ENCODE measurements at regions not wholly inside any gene's neighbourhood (a gene's known extent, or its start where the extent isn't known, plus 50 kb on each side); places are given as distances from the start of the nearest gene placed in this dataset.

DNA sequence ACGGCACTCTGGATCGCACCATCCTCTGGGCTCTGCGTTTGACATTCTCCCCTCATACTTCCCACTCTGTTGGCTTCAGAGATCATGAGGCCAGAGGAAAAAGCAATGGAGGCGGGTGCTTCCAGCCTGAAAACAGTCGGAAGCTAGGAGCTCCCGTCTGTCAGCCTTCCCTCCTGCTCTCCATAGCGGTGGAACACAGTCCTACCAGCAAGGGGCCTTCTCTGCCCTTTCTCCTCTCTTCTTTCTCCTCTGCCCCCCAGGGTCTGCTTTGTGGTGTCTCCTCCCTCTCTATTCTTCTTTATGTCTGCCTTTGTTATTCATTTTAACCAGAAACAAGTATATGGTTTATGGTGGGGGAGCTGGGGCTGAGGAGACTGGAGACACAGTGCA, 152.5 kb upstream of the NFIB start:
- DNase-seq = no peak

DNA sequence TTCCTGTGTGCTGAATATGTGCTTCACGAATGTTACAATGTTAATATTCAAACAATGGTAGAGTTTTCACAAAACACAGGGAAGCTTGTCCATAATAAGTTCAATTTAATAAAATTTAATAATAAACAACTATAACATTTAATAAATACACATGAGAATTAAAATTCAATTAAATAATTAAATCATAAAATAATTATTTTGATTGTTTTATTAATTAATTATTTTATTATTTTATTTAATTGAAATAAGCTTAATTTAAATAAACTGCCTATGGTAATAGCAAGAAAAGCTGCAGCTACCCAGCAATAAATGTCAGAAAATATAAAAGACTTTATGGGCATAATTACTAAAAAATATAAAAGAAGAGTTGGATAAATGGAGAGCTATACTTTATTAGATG, 149.0 kb upstream of the NFIB start:
- DNase-seq = no peak

DNA sequence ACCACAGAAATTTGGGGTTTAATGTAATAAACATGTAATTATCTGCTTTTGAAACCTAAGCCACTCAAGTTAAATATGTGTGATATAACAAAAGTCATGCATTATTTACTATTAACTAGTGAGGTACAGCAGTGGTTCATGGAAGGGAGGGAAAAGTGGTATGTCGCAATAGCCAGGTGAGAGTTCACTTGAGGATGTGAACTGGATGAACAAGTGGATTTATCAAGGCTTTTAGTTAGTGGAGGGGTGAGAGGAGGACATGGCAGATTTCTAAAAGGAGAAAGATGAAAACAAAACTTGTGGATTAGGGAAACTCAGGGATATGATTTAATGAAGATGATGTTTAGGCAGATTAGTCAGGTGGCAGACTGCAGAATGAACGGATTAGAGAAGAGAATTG, 141.3 kb upstream of the NFIB start:
- no peak for DNase-seq

DNA sequence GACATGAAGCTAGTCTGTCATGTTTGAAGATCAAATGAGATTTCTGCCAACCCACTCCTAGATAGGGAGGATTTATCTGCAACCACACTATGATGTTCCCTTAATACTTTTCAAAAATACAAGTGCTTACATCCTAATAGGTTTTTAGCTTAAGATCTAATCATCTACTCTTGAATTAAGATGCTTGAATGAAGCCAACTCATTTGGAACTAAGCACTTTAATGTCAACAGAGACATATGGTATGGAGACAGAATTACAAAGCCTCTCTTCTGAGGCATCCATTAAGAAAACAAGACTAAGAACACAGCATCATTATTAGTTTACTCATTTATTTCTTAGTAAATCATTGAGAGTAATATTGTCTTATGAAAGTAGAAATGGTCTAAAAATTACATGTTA, 139.3 kb upstream of the NFIB start:
- no peak for DNase-seq

DNA sequence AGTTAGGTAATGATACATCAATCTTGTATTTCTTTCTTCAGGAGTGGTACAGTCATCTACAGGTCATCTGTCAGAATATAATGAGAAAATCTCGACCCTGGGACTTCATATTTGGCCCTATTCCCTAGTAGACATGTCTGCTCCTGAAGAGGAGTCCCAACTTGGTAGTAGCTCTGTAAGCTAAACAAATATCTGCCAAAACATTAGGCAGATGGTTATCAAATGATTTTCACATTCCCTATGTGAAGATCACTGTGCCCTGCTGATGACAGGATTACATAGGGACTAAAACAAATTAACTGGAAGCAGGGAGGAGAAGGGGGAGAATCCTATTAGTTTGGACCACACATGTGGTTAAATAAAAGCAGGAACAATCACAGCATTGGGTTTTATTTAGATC, 138.6 kb upstream of the NFIB start:
- DNase-seq = no peak

DNA sequence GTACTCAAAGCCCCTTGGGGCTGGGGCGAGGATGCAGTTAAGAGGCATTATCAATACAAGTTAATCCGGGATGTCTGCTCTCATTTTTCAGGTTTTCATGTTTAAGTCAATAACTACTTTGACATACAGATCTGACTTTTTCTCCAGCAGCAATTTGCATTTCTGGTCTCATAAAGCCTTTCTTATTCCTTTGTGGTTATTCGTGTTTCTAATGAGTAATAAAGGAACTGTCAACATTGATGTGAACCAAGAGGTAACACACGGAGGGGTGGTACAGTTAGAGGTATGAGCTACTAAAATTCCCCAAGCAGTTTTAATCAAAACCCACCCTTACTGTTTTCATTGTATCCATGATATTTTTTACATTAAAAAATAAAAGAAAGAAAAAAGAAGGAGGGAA, 138.0 kb upstream of the NFIB start:
- DNase-seq = no peak

DNA sequence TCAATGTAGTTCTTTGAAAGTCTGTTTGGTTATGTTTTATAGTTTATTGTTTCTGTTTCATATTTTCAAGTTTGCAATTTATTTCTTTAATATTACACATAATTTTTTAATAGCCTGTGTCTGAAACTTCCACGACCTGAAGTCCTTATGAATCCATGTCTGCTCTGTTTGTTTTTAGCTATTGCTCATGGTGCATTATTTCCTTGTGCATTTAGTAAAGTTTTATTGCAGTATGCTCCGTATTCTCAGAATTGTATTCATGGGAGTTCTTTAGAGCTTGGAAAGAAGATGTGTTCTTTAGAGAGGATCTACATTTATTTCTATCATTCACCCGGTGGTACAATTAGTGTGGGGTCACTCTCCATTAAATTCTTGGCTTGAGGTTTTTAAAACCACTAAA, 133.2 kb upstream of the NFIB start:
- DNase-seq = no peak

DNA sequence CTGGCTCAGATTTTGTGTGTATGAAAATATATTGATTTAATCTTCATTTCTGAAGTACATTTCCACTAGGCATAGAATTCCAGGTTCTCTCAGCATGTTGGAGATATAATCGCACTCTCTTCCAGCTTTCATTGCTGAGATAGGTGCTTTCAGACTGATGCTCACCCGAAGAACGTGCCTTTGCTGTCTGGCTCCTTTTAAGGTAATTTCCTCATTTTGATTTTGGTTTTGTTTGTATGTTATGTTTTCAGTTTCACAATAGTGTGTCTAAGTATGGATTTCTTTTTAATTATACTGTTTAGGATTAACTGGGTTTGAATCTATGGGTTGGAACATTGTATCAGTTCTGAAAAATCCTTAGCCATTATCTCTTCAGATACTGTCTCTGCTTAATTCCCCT, 132.0 kb upstream of the NFIB start:
- no peak for DNase-seq

DNA sequence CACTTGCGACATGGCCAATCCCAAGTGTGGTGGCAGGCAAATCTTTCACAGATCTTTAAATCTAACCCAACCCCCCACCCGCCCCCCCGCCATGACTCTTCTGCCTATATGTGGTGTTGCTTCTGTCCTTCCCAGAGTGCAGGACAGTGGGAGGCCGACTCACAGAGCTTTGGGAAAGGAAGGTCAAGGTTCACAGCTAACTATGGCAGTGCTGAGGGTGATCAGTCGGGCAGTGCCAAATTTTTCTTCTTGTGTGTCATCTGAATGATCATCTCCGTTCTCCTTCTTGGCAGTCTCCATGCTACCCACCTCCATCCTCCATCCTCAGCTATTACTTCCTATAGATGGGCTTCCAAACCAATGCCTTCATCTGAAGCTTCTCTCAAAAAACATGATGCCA, 129.0 kb upstream of the NFIB start:
- no peak for DNase-seq

DNA sequence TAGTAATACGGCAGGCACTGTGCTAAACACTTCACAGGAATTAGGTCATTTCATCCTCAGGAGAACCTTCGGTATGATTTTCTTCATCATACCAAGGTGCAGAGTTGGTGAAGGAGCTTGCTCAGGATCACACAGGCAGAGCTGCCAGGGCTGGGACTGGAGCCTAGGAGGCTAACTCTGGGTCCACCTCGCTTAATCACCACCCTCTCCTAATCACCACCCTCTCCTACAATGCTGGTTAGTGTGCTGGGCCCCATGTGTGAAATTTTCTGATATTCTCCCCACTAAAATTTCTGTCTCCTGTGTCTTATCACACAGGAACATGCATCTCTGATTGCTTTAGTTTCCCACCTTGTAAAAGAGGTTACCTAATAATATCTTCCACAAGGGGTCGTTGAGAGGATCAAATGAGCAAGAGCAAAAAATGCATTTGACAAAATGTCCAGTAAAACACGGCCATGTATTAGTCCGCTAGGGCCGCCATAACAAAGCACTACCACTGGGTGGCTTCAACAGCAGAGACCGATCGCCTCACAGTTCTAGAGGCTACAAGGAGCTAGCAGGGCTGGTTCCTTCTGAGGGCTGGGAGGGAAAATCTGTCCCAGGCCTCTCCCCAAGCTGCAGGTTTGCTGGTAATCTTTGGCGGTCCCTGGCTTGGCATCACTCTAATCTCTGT, 128.2 kb upstream of the NFIB start:
- no peak for DNase-seq

DNA sequence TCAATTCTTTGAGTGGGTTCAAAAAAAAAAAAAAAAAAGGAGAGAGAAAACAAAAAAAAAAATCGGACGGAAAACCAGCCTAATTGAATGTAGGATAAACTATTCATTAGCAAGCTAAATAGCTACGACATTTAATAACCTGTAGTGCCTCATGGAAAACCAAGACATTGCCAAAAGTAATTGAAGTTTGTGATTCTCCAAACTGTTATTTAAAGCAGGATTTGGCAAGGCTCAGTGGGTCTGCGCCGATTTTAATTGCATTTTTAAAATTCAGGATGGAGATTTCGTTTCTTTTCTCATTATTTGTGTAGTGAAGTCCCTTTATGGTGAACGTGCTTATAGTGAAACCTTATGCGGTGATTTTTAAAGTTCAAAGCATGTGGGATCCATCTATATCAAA, 127.2 kb upstream of the NFIB start:
- no peak for DNase-seq

DNA sequence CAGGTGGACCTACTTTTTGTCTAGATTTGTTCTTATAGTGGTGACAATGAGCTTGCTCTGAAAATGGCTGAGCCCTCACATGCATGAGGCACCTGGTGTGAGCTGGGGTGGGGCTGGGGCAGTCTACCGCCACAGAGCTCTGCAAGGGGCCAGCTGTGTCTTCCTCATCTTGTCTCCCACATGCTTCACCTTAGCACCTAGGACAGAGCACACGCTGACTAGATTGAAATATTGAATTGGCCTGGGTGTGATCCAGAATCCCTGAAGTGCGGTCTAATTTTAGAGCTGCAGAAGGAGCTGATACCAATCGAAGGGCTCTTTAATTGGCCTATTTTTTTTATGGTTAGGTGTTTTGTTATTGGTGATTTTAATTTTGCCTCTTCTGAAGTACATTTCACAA, 126.1 kb upstream of the NFIB start:
- no peak for DNase-seq

DNA sequence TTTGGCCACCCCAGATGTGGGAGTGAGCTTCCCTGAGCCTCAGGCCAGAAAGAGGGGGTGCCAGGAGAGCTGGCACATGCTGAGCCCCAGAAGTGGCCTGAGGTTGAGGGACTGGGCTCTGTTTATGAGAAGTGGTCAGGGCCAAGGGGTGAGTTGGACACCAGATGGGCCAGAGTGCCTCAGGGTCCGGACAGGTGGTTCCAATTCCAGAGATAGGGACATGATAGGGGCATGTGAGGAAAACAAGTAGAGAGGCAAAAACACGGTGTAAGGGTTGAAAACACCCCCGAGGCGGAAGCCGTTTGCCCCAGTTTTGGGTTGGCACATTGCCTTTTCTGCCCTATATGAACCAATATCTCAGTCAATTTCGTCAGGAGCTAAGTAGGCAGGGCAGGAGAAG, 125.6 kb upstream of the NFIB start:
- DNase-seq = no peak

DNA sequence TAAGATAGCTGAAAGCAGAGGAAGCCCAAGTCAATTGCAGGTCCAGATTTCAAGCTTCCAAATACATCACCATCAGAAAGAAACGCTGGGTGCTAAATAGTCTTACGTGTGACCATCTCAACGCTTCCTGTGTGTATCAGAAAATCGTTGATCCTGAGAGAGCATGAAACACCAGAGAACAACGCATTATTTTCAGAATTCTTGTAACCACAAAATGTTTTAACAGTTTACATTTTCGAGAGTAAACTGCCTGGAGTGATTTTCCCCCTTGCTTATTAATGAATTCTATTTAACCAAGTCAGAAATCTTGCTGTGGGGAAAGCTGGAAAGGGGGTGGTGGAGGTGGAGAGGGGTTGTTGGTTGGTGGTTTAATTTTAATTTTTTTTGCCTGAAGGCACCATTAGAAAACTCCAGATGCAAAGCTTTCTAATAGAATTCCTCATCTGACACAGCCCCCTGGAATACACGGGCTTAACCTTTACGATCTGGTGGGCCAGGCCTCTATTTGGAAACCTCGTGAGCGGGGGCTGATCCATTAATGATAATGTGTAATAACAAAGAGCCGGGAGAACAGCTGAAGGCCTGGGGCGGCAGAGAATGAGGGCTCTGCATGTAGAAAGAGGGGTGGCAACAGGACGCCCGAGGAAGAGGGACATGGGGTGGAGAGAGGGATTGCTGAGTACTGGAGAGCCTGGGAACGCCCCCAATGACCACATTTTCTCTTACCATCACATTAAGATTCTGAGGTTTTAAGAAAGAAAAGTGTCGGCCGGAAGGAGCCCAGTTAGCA, 124.5 kb upstream of the NFIB start:
- no peak for DNase-seq

DNA sequence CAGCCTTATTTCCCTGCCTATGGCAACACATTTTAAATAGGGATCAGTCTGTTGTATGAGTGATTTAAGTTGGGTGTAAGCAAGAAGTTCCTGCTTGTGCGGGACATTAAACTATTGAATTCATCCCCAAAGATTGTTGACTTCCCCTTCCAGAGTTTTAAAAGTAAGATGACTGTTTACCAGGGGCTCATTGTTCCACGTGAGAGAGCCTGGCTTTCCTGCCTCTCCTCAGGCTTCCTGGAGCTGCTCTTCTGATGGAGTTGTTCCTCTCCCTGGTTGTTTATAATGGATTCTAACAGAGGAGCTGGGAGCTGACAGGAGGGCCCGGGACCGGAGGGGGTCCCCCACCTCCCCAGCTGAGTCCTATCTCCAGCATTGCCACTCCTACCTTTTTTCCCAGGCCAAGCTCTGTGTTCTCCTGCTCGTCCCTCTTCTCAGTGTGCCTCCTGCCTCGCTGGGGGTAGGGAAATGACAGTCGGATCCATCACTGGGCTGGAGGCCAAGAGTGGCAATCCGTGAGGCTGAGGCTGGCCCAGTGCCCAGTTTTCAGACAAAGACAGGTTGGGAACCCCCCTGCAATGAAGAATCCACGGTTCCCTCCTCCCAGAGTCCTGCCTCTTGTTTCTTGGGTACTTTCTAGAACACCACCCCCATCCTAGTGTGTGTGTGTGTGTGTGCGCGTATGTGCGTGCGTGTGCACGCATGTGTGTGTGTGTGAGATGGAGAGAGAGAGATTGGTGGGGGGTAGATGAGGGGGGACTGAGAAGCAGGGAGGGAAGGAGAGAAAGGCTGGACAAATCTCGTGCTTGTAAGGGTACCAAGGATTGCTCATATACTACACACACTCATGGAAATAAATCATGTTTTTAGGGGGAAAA, 123.7 kb upstream of the NFIB start:
- peak; percentile 62 for DNase-seq

DNA sequence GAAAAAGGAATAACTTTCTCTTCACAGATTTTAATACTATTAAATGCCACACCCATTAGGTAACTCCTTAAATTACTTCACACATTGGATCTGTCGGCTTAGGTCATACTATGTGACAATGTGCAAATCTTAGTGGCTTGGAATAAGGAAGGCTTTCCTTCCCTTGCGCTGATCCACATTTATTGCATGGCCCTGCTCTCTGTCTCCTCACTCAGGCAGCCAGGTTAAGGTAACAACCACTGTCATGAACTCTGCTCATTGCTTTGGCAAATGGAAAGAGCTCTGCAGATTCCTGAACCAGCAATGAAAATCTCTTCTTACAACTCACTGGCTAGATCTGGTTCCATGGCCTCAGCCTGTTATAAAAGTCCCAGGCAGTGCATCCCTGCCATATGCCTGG, 121.9 kb upstream of the NFIB start:
- no peak for DNase-seq

DNA sequence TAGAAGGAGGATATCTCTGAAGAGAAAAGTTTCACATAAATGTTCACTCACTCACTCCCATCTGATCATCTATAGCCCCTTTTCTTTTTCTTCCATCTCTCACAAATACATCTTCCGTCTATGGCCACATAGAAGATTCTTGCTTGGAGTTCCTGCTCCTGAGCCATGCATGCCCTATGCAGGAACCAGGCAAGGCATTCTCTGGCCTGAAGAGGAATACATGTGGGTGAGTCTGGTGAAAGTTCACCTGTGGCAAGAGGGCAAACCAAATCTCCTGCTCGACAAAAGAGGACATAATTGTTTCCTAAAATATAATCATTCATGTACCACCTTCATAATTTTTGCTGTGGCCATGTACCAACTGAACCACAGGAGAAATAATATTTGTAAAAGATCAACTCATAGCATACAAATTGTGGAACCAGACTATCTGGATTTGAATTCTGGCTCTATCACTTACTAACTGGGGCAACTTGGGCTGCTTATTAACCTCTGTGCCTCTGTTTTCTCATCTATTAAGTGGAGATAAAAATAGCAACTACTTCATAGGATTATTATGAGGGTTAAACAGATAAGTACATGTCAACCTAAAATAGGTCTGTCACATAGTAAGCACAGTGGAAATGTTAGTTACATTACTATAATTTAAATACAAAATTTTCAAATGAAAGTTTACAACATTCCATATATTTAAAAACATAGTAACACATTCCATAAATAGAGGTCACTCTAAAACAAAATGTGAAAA, 121.2 kb upstream of the NFIB start:
- DNase-seq = no peak

DNA sequence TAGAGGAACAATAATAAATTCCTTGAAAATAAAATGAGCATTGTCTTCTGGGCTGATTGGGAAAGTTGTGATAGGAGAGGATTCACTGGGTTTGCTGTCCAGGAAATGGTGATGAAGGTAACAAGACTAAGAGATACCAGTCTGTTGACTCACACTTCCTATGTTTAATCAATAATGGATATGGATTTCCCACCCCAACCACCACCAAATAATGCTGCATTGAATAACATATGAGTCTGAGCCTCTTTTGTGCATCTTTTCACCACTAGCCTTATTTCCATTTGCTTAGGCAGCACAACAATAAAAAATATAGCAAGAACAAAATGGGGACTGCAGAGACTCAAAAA, 120.2 kb upstream of the NFIB start:
- no peak for DNase-seq

DNA sequence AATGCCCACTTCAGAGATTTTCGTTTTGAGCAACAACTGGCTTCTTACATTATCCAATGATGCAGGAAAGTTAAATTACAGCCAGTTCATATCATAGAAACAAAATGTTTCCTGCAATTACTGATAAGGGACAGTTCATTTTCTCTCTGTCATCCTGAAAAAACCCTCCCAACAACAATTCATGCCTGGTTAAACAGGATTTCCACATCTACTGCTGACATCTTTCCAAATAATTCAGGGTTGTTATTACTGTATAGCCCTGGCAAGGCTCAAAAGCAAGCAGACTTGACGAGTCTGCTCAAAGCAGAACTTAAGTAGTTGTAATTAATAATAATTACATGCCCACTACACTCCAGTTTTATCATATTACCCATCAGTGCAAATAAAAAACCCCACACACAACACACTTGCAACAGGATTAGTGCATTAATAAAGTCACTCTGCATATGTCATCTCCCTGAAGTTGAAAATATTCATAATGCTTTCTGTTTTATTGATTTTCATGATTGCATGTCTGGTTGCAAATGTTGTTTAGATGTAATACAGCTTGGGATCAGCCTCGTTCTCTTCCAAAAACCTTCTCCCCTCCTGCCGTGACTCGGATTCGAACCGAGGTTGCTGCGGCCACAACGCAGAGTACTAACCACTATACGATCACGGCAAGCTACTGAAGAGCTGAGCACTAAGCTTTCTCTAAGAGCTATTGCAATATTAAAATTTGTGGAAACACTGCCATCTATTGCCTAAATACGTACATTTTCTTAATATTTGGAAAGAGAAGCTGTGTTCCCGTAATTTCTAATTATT, 119.6 kb upstream of the NFIB start:
- peak; percentile 67 for DNase-seq

DNA sequence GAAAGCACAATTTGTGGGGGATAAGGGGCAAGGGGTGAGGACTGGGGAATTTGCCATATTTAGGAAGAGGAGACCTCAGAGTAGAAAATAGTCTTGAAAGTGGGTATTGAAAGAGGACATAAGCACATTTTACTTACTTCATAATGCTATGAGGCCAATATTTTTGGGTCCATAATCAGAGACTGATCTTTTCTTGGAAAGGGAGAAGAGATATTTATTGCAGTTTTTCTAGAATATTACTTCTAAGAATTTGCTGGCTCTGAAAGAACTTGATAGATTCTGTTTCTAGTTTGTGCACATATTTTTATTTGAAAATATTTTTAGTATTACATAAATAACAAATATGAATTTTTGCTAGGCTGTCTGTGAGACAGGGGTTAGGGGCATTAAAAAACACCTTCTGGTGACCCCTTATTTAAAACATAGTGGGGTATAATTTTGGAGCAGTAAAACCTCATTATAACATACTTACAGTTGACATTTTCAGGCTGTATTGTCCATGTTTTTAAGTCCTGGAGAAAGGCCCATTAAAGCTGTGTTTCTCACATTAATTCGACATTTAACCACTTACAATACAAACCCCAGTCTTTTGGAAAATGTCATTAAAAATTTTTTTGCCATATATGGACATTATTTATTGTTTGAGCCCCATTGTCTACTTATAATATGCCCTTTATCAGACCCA, 118.9 kb upstream of the NFIB start:
- no peak for DNase-seq

DNA sequence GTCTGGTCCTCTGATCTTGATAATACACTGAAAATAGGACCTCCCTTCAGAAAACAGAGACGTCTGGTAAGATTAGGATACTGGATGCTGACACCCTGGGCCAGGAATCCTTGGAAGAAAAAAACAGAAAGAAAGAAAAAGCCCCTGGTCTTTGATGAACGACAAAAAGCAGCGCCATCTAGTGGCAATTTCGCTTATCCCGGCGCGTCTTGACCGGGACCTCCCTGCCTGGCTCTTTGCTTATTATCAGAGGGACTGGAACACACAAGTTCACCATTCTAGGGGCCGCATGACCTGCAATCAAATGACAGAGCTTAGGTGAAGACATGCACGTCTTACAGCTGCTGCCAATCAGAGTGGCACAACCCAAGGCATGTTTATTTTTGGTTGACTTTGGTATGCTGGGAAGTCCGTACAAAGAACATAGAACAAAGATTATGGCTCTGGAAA, 114.9 kb upstream of the NFIB start:
- peak; percentile 87 for DNase-seq

DNA sequence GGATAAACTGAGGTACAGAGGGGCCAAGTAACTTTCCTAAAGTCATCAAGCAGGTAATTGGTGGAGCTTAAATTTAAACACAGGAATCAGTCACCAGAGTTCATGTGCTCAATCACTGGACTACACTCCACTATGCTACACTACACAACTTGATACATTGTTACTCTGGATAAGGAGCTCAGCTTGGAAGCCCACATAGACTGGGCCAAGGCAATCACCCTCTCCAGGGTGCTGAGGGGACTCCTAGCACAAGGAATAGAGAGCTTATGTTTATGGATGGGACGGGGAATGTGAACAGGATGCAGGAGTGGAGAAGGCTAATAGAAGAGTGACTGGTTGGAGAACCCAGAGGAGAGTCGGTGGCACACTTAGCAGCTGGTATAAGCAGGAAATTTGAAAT, 113.5 kb upstream of the NFIB start:
- no peak for DNase-seq
